Vagina (tissue), 2 donors: ENCODE measurements at regions not wholly inside any gene's neighbourhood (a gene's known extent, or its start where the extent isn't known, plus 50 kb on each side); places are given as distances from the start of the nearest gene placed in this dataset.

Experiments
- POLR2A ChIP-seq, 2 donors: fragments of 450-650 bp; IDR thresholded peaks; one replicate each; pipeline ENCODE4 v1.6.1; 2017; ENCODE audit warnings: antibody characterized with exemption in 2 of 2, mild to moderate bottlenecking in 2 of 2, moderate library complexity in 2 of 2
- POLR2AphosphoS5 ChIP-seq, 2 donors: sonication (generic); formaldehyde crosslinking; IDR thresholded peaks; one replicate each; pipeline ENCODE4 v1.9.0; 2017; ENCODE audit warnings: antibody characterized with exemption in 2 of 2, mild to moderate bottlenecking in 2 of 2, low read depth in 1 of 2; ENCODE audit not compliant: insufficient read depth in 1 of 2
- TF ChIP-seq, protein P1 (sequence below), 3 experiments: fragments of 450-650 bp in 2 of 3; fragments of 200-600 bp in 1 of 3; sonication (generic) in 1 of 3; IDR thresholded peaks; one replicate each; pipeline ENCODE4 v1.5.1; 2017 to 2019; ENCODE audit warnings: antibody characterized with exemption in 3 of 3, mild to moderate bottlenecking in 2 of 3, moderate library complexity in 2 of 3

- TF ChIP-seq, protein P1, sequence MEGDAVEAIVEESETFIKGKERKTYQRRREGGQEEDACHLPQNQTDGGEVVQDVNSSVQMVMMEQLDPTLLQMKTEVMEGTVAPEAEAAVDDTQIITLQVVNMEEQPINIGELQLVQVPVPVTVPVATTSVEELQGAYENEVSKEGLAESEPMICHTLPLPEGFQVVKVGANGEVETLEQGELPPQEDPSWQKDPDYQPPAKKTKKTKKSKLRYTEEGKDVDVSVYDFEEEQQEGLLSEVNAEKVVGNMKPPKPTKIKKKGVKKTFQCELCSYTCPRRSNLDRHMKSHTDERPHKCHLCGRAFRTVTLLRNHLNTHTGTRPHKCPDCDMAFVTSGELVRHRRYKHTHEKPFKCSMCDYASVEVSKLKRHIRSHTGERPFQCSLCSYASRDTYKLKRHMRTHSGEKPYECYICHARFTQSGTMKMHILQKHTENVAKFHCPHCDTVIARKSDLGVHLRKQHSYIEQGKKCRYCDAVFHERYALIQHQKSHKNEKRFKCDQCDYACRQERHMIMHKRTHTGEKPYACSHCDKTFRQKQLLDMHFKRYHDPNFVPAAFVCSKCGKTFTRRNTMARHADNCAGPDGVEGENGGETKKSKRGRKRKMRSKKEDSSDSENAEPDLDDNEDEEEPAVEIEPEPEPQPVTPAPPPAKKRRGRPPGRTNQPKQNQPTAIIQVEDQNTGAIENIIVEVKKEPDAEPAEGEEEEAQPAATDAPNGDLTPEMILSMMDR (IDR thresholded peaks at IDR 0.05) = no peak
- no peak for TF ChIP-seq POLR2AphosphoS5 (IDR thresholded peaks at IDR 0.05; ENCODE audit: insufficient read depth in 1 of 2, low read depth in 1 of 2)
- no peak for TF ChIP-seq POLR2A (IDR thresholded peaks at IDR 0.05)
These were observed 202.0 kb upstream of the IL12A start for GRCh38 chr3:159786489-159787177.
